K562 (cell line): ENCODE measurements at regions not wholly inside any gene's neighbourhood (a gene's known extent, or its start where the extent isn't known, plus 50 kb on each side); places are given as distances from the start of the nearest gene placed in this dataset.

Experiments
- CHCHD3 ChIP-seq: fragments of 250-450 bp; sonication (Bioruptor Pico); IDR thresholded peaks from 2 replicates; pipeline ENCODE4 v2.1.2; 2022; ENCODE audit warnings: mild to moderate bottlenecking
- CREB1 ChIP-seq, 2 experiments: sonication (generic) in 1 of 2; formaldehyde crosslinking in 1 of 2; IDR thresholded peaks; 2 replicates each; pipeline versions ENCODE4 v1.6.1 to v1.8.0; 2012 to 2022; ENCODE audit warnings: inconsistent platforms in 1 of 2, mild to moderate bottlenecking in 1 of 2, missing genetic modification reagents in 1 of 2, moderate library complexity in 1 of 2
- EP300 ChIP-seq: IDR thresholded peaks from 2 replicates; pipeline ENCODE4 v1.6.1; 2012; ENCODE audit warnings: low read length, improper control_type of control experiment
- NELFE ChIP-seq: IDR thresholded peaks from 2 replicates; pipeline ENCODE4 v1.6.1; 2011; ENCODE audit warnings: mild to moderate bottlenecking; ENCODE audit not compliant: insufficient read depth, insufficient read length
- POLR2A ChIP-seq: fragments of 450-650 bp; conservative IDR thresholded peaks from 2 replicates; pipeline ENCODE4 v1.6.1; 2016
- RAD21 ChIP-seq, 2 experiments: fragments of 250-450 bp in 1 of 2; fragments of 450-650 bp in 1 of 2; sonication (Bioruptor Pico) in 1 of 2; formaldehyde crosslinking in 1 of 2; IDR thresholded peaks in 1 of 2; conservative IDR thresholded peaks in 1 of 2; 2 replicates each; pipeline versions ENCODE4 v1.4.0 to v1.8.0; 2020 to 2022; ENCODE audit warnings: mild to moderate bottlenecking in 2 of 2, moderate library complexity in 1 of 2
- ZBTB34 ChIP-seq: fragments of 250-450 bp; sonication (Bioruptor Pico); IDR thresholded peaks from 2 replicates; pipeline ENCODE4 v1.8.0; 2021; ENCODE audit warnings: mild to moderate bottlenecking, moderate library complexity
- TF ChIP-seq, protein P1 (sequence below), 2 experiments: fragments of 200-800 bp in 1 of 2; sonication (Bioruptor generic) in 1 of 2; sonication (generic) in 1 of 2; formaldehyde crosslinking in 1 of 2; IDR thresholded peaks in 1 of 2; conservative IDR thresholded peaks in 1 of 2; 2 replicates each; pipeline versions ENCODE4 v1.5.0 to v1.6.1; 2016 to 2020; ENCODE audit warnings: missing compliant biosample characterization in 1 of 2, missing genetic modification characterization in 1 of 2, missing genetic modification reagents in 1 of 2
- TF ChIP-seq, protein P2 (sequence below), 3 experiments: IDR thresholded peaks in 2 of 3; conservative IDR thresholded peaks in 1 of 3; 2 replicates each; pipeline ENCODE4 v1.5.1; 2011 to 2012; ENCODE audit warnings: low read length in 3 of 3, mild to moderate bottlenecking in 3 of 3, control low read depth in 2 of 3, improper control_type of control experiment in 1 of 3, inconsistent platforms in 1 of 3, low read depth in 1 of 3, mixed read lengths in 1 of 3, moderate library complexity in 1 of 3; ENCODE audit not compliant: insufficient read depth in 2 of 3

DNA sequence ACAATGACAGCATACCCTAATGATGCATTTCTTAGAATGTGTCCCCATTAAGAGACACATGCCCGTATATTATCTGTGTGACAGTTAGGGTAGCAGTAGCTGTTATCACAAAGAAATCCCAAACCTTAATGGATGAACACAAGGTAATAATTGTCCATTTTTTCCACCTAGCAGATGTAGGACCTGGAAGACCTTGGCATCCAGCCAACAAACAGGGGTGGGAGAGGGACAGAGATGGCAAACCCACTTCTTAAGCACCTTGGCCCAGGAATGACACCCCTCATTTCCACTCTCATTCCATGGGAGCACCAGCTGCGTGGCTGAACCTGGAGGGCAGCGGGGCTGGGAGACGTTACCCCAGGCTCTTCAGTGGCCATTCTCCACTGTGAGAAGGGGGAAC is 679.0 kb downstream of the AACS start:
- no peak for TF ChIP-seq RAD21 (CRISPR knock-in tag; conservative IDR thresholded peaks at IDR 0.05 in 1 of 2, IDR thresholded peaks at IDR 0.05 in 1 of 2)
- no peak for TF ChIP-seq EP300
- TF ChIP-seq CHCHD3 (CRISPR knock-in tag) = no peak
- no peak for TF ChIP-seq NELFE
- no peak for TF ChIP-seq CREB1 (IDR thresholded peaks at IDR 0.05)
- TF ChIP-seq CREB1 (CRISPR knock-in tag; IDR thresholded peaks at IDR 0.05) = no peak
- TF ChIP-seq, protein P1, sequence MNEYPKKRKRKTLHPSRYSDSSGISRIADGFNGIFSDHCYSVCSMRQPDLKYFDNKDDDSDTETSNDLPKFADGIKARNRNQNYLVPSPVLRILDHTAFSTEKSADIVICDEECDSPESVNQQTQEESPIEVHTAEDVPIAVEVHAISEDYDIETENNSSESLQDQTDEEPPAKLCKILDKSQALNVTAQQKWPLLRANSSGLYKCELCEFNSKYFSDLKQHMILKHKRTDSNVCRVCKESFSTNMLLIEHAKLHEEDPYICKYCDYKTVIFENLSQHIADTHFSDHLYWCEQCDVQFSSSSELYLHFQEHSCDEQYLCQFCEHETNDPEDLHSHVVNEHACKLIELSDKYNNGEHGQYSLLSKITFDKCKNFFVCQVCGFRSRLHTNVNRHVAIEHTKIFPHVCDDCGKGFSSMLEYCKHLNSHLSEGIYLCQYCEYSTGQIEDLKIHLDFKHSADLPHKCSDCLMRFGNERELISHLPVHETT (CRISPR knock-in tag; conservative IDR thresholded peaks at IDR 0.05 in 1 of 2, IDR thresholded peaks at IDR 0.05 in 1 of 2) = no peak
- TF ChIP-seq ZBTB34 (CRISPR knock-in tag) = no peak
- TF ChIP-seq, protein P2, sequence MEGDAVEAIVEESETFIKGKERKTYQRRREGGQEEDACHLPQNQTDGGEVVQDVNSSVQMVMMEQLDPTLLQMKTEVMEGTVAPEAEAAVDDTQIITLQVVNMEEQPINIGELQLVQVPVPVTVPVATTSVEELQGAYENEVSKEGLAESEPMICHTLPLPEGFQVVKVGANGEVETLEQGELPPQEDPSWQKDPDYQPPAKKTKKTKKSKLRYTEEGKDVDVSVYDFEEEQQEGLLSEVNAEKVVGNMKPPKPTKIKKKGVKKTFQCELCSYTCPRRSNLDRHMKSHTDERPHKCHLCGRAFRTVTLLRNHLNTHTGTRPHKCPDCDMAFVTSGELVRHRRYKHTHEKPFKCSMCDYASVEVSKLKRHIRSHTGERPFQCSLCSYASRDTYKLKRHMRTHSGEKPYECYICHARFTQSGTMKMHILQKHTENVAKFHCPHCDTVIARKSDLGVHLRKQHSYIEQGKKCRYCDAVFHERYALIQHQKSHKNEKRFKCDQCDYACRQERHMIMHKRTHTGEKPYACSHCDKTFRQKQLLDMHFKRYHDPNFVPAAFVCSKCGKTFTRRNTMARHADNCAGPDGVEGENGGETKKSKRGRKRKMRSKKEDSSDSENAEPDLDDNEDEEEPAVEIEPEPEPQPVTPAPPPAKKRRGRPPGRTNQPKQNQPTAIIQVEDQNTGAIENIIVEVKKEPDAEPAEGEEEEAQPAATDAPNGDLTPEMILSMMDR (IDR thresholded peaks at IDR 0.05 in 2 of 3, conservative IDR thresholded peaks at IDR 0.05 in 1 of 3; ENCODE audit: insufficient read depth in 2 of 3, low read depth in 1 of 3, low read length in 3 of 3) = no peak
- TF ChIP-seq POLR2A = no peak
